ENCODE measurements at regions not wholly inside any gene's neighbourhood (a gene's known extent, or its start where the extent isn't known, plus 50 kb on each side); places are given as distances from the start of the nearest gene placed in this dataset.
"Not testable (repeated sequence)": the region's sequence is repeated elsewhere in the genome, so short reads cannot be mapped to it uniquely, and the experiment has no call there.

GRCh38 chr20:52098186-52098585 is 93.4 kb downstream of the ZFP64 start:
- DNase-seq, result no peak

- no peak for DNase-seq
These were observed 95.5 kb downstream of the ZFP64 start for GRCh38 chr20:52096117-52096516.

- DNase-seq, result no peak
These were observed 96.9 kb downstream of the ZFP64 start for GRCh38 chr20:52094693-52095092.

GRCh38 chr20:52093575-52093974 is 98.0 kb downstream of the ZFP64 start:
- no peak for DNase-seq

GRCh38 chr20:52090035-52090434 is 101.5 kb downstream of the ZFP64 start:
- no peak for DNase-seq

GRCh38 chr20:52087471-52087870 is 104.1 kb downstream of the ZFP64 start:
- DNase-seq, result no peak

- no peak for DNase-seq
These were observed 104.7 kb downstream of the ZFP64 start for GRCh38 chr20:52086878-52087277.

GRCh38 chr20:52084727-52085126 is 106.9 kb downstream of the ZFP64 start:
- no peak for DNase-seq

- DNase-seq, result peak; percentile 51
These were observed 107.8 kb downstream of the ZFP64 start for GRCh38 chr20:52083627-52084232.

GRCh38 chr20:52082612-52083011 is 109.0 kb downstream of the ZFP64 start:
- no peak for DNase-seq

GRCh38 chr20:52081791-52082190 is 109.8 kb downstream of the ZFP64 start:
- DNase-seq, result no peak

- DNase-seq, result no peak
These were observed 110.5 kb downstream of the ZFP64 start for GRCh38 chr20:52081066-52081465.

GRCh38 chr20:52078289-52078688 is 113.3 kb downstream of the ZFP64 start:
- no peak for DNase-seq

GRCh38 chr20:52076164-52076563 is 115.4 kb downstream of the ZFP64 start:
- DNase-seq, result no peak

- no peak for DNase-seq
These were observed 116.2 kb downstream of the ZFP64 start for GRCh38 chr20:52075400-52075799.

- no peak for DNase-seq
These were observed 120.4 kb downstream of the ZFP64 start for GRCh38 chr20:52071136-52071535.

GRCh38 chr20:52064931-52065330 is 126.6 kb downstream of the ZFP64 start:
- no peak for DNase-seq

- no peak for DNase-seq
These were observed 128.9 kb downstream of the ZFP64 start for GRCh38 chr20:52062452-52063209.

GRCh38 chr20:52060794-52061714 is 130.5 kb downstream of the ZFP64 start:
- no peak for DNase-seq

GRCh38 chr20:52057133-52057532 is 134.4 kb downstream of the ZFP64 start:
- DNase-seq, result not testable (repeated sequence)

- DNase-seq, result no peak
These were observed 135.1 kb downstream of the ZFP64 start for GRCh38 chr20:52056203-52057062.

GRCh38 chr20:52054123-52054522 is 137.5 kb downstream of the ZFP64 start:
- DNase-seq, result peak; percentile 36

All from activated CD4-positive, alpha-beta T cell treated with anti-CD3 and anti-CD28 coated beads, Interleukin-2, Interleukin-6, amounts not matched to agents 100 ng/mL and 50 ng/mL, durations not matched to agents 16 hours and 8 hours (primary cell).